G401.6 (cell line): ENCODE measurements at regions not wholly inside any gene's neighbourhood (a gene's known extent, or its start where the extent isn't known, plus 50 kb on each side); places are given as distances from the start of the nearest gene placed in this dataset.

Experiments
- FAIRE-seq: peaks from 2 replicates; lab custom pipeline; 2012; peaks lifted over from hg19 to GRCh38; lab: Jason Lieb, UNC

GRCh38 chr14:38309522-38310277 is 53.8 kb upstream of the CLEC14A start:
- no peak for FAIRE-seq
